Panc1 (cell line): ENCODE measurements at regions not wholly inside any gene's neighbourhood (a gene's known extent, or its start where the extent isn't known, plus 50 kb on each side); places are given as distances from the start of the nearest gene placed in this dataset.
A peak's percentile ranks its signal among the peaks of the same experiment; 100 is the strongest.

Source experiments
- ATAC-seq: fragments of 200-7000 bp; cut with Tn5 transposase; 2 replicates; pipeline ENCODE4 v1.9.1; 2020; ENCODE audit warnings: mild to moderate bottlenecking, moderate library complexity
- BruUV-seq: library from RNA; stranded (reverse); fragments of 400-500 nt; replicated peaks from 2 replicates; lab custom pipeline; 2021; lab: Mats Ljungman, UMichigan
- CTCF ChIA-PET: fragments of 300-600 bp; sonication (Branson Sonifier 250); formaldehyde crosslinking; loops from one replicate; lab custom pipeline; 2022; ENCODE audit warnings: antibody characterized with exemption; lab: Charles Lee
- POLR2A ChIA-PET: fragments of 300-600 bp; sonication (Branson Sonifier 250); formaldehyde crosslinking; loops from one replicate; lab custom pipeline; 2022; ENCODE audit warnings: antibody characterized with exemption; lab: Charles Lee
- DNase-seq: peaks from one replicate; pipeline ENCODE4 v3.0.0-alpha.2; 2010; ENCODE audit warnings: low read depth, low spot score
- H3K27ac ChIP-seq: 2 replicates; pipeline ENCODE4 v1.5.1; 2011; ENCODE audit warnings: mild to moderate bottlenecking, low read length, inconsistent platforms
- H3K27me3 ChIP-seq: fragments of 200-500 bp; sonication (Bioruptor generic); 2 replicates; pipeline ENCODE4 v1.6.0; 2014; ENCODE audit warnings: low read length, inconsistent platforms; ENCODE audit not compliant: control insufficient read depth, insufficient read depth
- H3K36me3 ChIP-seq: fragments of 200-500 bp; sonication (Bioruptor generic); 2 replicates; pipeline ENCODE4 v1.5.1; 2014; ENCODE audit warnings: inconsistent platforms, mild to moderate bottlenecking, low read length, moderate library complexity; ENCODE audit not compliant: control insufficient read depth, insufficient read depth
- H3K4me1 ChIP-seq: 2 replicates; pipeline ENCODE4 v1.5.1; 2011; ENCODE audit warnings: inconsistent platforms, mild to moderate bottlenecking, low read length, moderate library complexity; ENCODE audit not compliant: control insufficient read depth, insufficient read depth
- H3K4me3 ChIP-seq, 2 experiments: 2 replicates each; pipeline ENCODE4 v1.5.1; 2011 to 2012; ENCODE audit warnings: low read depth in 2 of 2, low read length in 2 of 2, mild to moderate bottlenecking in 2 of 2, inconsistent platforms in 1 of 2, moderate library complexity in 1 of 2
- H3K9me3 ChIP-seq: fragments of 200-500 bp; sonication (Bioruptor generic); 2 replicates; pipeline ENCODE4 v1.5.1; 2014; ENCODE audit warnings: low read depth, mild to moderate bottlenecking, inconsistent platforms, low read length, moderate library complexity; ENCODE audit not compliant: control insufficient read depth, insufficient read depth
- POLR2AphosphoS5 ChIP-seq: IDR thresholded peaks from 2 replicates; pipeline ENCODE4 v1.6.1; 2012; ENCODE audit warnings: mild to moderate bottlenecking, low read depth, low read length, moderate library complexity
- SIN3A ChIP-seq: IDR thresholded peaks from 2 replicates; pipeline ENCODE4 v1.6.1; 2012; ENCODE audit warnings: low read depth, mild to moderate bottlenecking, low read length, moderate library complexity, borderline replicate concordance; ENCODE audit not compliant: insufficient read depth
- TCF7L2 ChIP-seq: IDR thresholded peaks from 2 replicates; pipeline ENCODE4 v1.6.1; 2011; ENCODE audit warnings: mild to moderate bottlenecking, low read depth, low read length, inconsistent platforms
- in situ Hi-C: cut with HindIII; loops from 2 replicates; pipeline ENCODE4 v1.10.0; 2016; ENCODE audit warnings: low sequenced_read_pairs, low pct_unique_long_range_greater_than_20kb
- intact Hi-C: fragments of 100-400 bp; cut with micrococcal nuclease; formaldehyde crosslinking; loops from one replicate; pipeline ENCODE4 v1.10.0; 2022; ENCODE audit not compliant: unreplicated experiment
- TF ChIP-seq, protein P1 (sequence below), 2 experiments: IDR thresholded peaks; 2 replicates each; pipeline ENCODE4 v1.6.1; 2011 to 2012; ENCODE audit warnings: low read depth in 2 of 2, control low read depth in 1 of 2, low read length in 1 of 2, mild to moderate bottlenecking in 1 of 2, moderate library complexity in 1 of 2; ENCODE audit not compliant: insufficient read depth in 1 of 2
- TF ChIP-seq, protein P2 (sequence below): fragments of 450-650 bp; IDR thresholded peaks from 2 replicates; pipeline ENCODE4 v1.5.1; 2017; ENCODE audit warnings: mild to moderate bottlenecking

DNA sequence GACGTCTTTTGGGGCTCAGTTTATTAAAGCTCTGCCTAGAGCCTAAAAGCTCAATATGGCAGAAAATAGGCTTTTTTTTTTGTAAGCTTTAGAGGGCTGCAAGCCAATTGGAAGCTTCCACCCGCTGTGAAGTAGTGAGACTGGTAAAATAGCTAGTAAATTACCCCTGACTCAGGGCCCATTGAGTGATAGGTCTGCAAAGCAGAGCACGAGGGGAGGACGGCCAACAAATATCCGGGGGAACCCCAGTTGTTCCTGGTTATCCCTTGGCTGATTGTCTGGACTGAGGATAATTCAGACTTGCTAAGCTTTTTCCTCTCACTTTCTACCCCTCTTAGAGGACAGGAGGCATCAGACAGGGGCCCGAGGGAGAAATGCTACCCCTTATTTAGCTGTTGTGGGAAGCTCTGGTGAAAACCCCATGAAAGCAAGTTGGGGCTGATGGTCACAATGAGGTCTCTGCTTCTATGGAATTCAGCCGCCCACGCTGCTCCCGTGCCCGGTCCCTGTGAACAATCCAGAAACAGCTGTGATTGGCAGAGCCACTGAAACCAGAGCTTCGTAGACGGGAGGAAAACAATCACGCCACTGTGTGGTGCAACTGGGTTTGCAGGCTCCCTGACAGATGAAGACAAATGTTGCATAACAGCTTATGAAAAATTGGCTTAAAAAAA is 141.9 kb upstream of the LGALSL start:
- Histone ChIP-seq H3K9me3 (no peaks in the 10 kb centered on the region), H3K27me3 (peaks cover 15% of the 10 kb centered on the region), H3K4me1 (peaks cover 3% of the 10 kb centered on the region; the same call in 1 of the 2 replicates), H3K4me3 (no peak overlapping the region), H3K27ac (no peak overlapping the region), H3K36me3 (no peaks in the 10 kb centered on the region)
- in situ Hi-C loops (no loop called here), intact Hi-C loops (no loop called here)
- ChIA-PET CTCF (interaction anchor here (0.7 to 1.1 kb wide), 2 partner anchors 210 to 263 kb away, joined by 4 to 5 read pairs; no protein-coding TSS in a partner anchor), POLR2A (interaction anchor here (0.5 kb wide), 1 partner anchor 85 kb away, joined by 3 read pairs; no protein-coding TSS in a partner anchor)
- no TSS peak for BruUV-seq
- ATAC-seq = 0 out of 2 replicates have a peak, but pooled peaks have one; percentile 58
- no peak for TF ChIP-seq TCF7L2
- TF ChIP-seq, protein P1, sequence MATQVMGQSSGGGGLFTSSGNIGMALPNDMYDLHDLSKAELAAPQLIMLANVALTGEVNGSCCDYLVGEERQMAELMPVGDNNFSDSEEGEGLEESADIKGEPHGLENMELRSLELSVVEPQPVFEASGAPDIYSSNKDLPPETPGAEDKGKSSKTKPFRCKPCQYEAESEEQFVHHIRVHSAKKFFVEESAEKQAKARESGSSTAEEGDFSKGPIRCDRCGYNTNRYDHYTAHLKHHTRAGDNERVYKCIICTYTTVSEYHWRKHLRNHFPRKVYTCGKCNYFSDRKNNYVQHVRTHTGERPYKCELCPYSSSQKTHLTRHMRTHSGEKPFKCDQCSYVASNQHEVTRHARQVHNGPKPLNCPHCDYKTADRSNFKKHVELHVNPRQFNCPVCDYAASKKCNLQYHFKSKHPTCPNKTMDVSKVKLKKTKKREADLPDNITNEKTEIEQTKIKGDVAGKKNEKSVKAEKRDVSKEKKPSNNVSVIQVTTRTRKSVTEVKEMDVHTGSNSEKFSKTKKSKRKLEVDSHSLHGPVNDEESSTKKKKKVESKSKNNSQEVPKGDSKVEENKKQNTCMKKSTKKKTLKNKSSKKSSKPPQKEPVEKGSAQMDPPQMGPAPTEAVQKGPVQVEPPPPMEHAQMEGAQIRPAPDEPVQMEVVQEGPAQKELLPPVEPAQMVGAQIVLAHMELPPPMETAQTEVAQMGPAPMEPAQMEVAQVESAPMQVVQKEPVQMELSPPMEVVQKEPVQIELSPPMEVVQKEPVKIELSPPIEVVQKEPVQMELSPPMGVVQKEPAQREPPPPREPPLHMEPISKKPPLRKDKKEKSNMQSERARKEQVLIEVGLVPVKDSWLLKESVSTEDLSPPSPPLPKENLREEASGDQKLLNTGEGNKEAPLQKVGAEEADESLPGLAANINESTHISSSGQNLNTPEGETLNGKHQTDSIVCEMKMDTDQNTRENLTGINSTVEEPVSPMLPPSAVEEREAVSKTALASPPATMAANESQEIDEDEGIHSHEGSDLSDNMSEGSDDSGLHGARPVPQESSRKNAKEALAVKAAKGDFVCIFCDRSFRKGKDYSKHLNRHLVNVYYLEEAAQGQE (IDR thresholded peaks at IDR 0.05; ENCODE audit: insufficient read depth in 1 of 2, low read depth in 2 of 2, low read length in 1 of 2) = no peak
- TF ChIP-seq, protein P2, sequence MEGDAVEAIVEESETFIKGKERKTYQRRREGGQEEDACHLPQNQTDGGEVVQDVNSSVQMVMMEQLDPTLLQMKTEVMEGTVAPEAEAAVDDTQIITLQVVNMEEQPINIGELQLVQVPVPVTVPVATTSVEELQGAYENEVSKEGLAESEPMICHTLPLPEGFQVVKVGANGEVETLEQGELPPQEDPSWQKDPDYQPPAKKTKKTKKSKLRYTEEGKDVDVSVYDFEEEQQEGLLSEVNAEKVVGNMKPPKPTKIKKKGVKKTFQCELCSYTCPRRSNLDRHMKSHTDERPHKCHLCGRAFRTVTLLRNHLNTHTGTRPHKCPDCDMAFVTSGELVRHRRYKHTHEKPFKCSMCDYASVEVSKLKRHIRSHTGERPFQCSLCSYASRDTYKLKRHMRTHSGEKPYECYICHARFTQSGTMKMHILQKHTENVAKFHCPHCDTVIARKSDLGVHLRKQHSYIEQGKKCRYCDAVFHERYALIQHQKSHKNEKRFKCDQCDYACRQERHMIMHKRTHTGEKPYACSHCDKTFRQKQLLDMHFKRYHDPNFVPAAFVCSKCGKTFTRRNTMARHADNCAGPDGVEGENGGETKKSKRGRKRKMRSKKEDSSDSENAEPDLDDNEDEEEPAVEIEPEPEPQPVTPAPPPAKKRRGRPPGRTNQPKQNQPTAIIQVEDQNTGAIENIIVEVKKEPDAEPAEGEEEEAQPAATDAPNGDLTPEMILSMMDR = peak; percentile 19; the same call in 1 of the 2 replicates
- no peak for DNase-seq

DNA sequence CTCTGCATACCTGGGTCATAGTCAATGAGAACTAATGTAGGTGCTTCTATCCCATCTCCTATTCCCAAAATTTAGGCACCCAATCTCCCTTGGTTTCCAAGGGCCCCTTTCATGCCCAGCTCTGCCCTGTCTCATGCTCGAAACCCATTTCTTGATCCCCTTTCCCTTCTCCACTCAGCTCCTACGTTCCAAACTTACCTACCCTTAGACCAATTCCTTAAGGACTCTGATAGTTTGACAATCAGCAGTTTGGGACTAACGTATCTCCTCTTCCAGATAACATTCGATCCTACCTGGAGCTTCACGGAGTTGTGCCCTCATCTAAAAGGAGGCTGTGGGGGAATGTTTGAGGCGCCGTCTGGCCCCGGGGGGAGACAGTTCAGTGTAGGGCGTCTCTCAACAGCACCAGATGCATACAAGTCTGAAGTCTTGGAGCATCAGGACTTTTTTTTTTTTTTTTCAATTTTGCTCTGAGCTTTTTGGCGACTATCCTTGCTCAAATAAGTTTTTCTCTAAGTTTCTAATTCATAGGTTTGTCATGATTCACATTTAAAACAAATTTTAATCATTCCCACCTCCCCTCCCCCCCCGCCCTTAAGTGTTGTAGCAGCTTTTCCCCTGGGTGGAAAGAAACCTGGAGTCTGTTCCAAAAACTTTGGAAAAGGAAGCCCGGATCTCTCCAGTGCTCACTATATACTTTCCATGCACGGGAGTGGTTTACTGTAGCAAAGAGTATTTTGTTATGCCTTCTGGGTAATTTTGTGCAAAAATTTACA is 141.2 kb upstream of the LGALSL start:
- BruUV-seq = no TSS peak
- POLR2A ChIA-PET = interaction anchor here (0.5 to 0.6 kb wide), 2 partner anchors 85 to 98 kb away, joined by 3 to 5 read pairs; no protein-coding TSS in a partner anchor
- Histone ChIP-seq H3K27ac (no peak overlapping the region), H3K4me1 (peaks cover 3% of the 10 kb centered on the region; the same call in 1 of the 2 replicates), H3K4me3 (no peak overlapping the region), H3K36me3 (no peaks in the 10 kb centered on the region), H3K27me3 (peaks cover 11% of the 10 kb centered on the region), H3K9me3 (no peaks in the 10 kb centered on the region)
- DNase-seq (no peak), ATAC-seq (no peak)
- CTCF ChIA-PET = interaction anchor here (0.6 to 1.1 kb wide), 3 partner anchors 32 to 263 kb away, joined by 4 to 5 read pairs (median 4); no protein-coding TSS in a partner anchor
- intact Hi-C loops = no loop called here
- in situ Hi-C loops = no loop called here
- no peak for TF ChIP-seq TCF7L2
- TF ChIP-seq SIN3A = no peak
- TF ChIP-seq, protein P2 = no peak
- TF ChIP-seq POLR2AphosphoS5 = no peak
- TF ChIP-seq, protein P1 (IDR thresholded peaks at IDR 0.05; ENCODE audit: insufficient read depth in 1 of 2, low read depth in 2 of 2, low read length in 1 of 2) = no peak
